ENCODE measurements at regions not wholly inside any gene's neighbourhood (a gene's known extent, or its start where the extent isn't known, plus 50 kb on each side); places are given as distances from the start of the nearest gene placed in this dataset.

- H3K4me3 Mint-ChIP-seq: peak overlapping the region; percentile 5
- peaks cover 6% of the 10 kb centered on the region for H3K36me3 Mint-ChIP-seq (ENCODE audit: low read depth)
- DNase-seq (ENCODE audit: low spot score): no peak
- H3K4me1 Mint-ChIP-seq (ENCODE audit: low read depth): peaks cover 81% of the 10 kb centered on the region
- H3K27ac Mint-ChIP-seq: peak overlapping the region; percentile 95
- H3K9me3 Mint-ChIP-seq: no peaks in the 10 kb centered on the region
- H3K27me3 Mint-ChIP-seq (ENCODE audit: insufficient read depth): no peaks in the 10 kb centered on the region
- intact Hi-C loops (cut with micrococcal nuclease): no loop called here
Observed at GRCh38 chr6:90412538-90413369, 116.1 kb upstream of the BACH2 start.

- peak; percentile 59 for DNase-seq (ENCODE audit: low spot score)
- Mint-ChIP-seq H3K4me1 (ENCODE audit: low read depth) (peaks cover 81% of the 10 kb centered on the region), H3K9me3 (no peaks in the 10 kb centered on the region), H3K27me3 (ENCODE audit: insufficient read depth) (no peaks in the 10 kb centered on the region), H3K4me3 (no peak overlapping the region), H3K27ac (peak overlapping the region; percentile 75), H3K36me3 (ENCODE audit: low read depth) (peaks cover 6% of the 10 kb centered on the region)
- intact Hi-C loops (cut with micrococcal nuclease): loop anchor here (1.0 kb wide), 8 partner anchors 13 to 127 kb away; no protein-coding TSS in a partner anchor
Observed at GRCh38 chr6:90411292-90411781, 114.7 kb upstream of the BACH2 start.

GRCh38 chr6:90409700-90410099 is 113.1 kb upstream of the BACH2 start:
- no peak overlapping the region for H3K4me3 Mint-ChIP-seq
- H3K9me3 Mint-ChIP-seq: no peaks in the 10 kb centered on the region
- H3K36me3 Mint-ChIP-seq (ENCODE audit: low read depth): peaks cover 6% of the 10 kb centered on the region
- peaks cover 80% of the 10 kb centered on the region for H3K4me1 Mint-ChIP-seq (ENCODE audit: low read depth)
- no peak for DNase-seq (ENCODE audit: low spot score)
- H3K27me3 Mint-ChIP-seq (ENCODE audit: insufficient read depth): no peaks in the 10 kb centered on the region
- intact Hi-C loops (cut with micrococcal nuclease): no loop called here
- peak overlapping the region; percentile 22 for H3K27ac Mint-ChIP-seq

- Mint-ChIP-seq H3K27ac (peak overlapping the region; percentile 63), H3K36me3 (ENCODE audit: low read depth) (peaks cover 8% of the 10 kb centered on the region), H3K27me3 (ENCODE audit: insufficient read depth) (peaks cover 4% of the 10 kb centered on the region), H3K4me1 (ENCODE audit: low read depth) (peaks cover 77% of the 10 kb centered on the region), H3K4me3 (no peak overlapping the region), H3K9me3 (no peaks in the 10 kb centered on the region)
- no peak for DNase-seq (ENCODE audit: low spot score)
- intact Hi-C loops (cut with micrococcal nuclease): loop anchor here (1.0 to 2.0 kb wide), 3 partner anchors 9 to 158 kb away; no protein-coding TSS in a partner anchor
Observed at GRCh38 chr6:90406957-90407356, 110.3 kb upstream of the BACH2 start.

- H3K4me1 Mint-ChIP-seq (ENCODE audit: low read depth): peaks cover 73% of the 10 kb centered on the region
- intact Hi-C loops (cut with micrococcal nuclease): loop anchor here (1.0 to 2.0 kb wide), 3 partner anchors 8 to 157 kb away; no protein-coding TSS in a partner anchor
- H3K27me3 Mint-ChIP-seq (ENCODE audit: insufficient read depth): peaks cover 4% of the 10 kb centered on the region
- no peaks in the 10 kb centered on the region for H3K9me3 Mint-ChIP-seq
- DNase-seq (ENCODE audit: low spot score): peak; percentile 26
- peak overlapping the region; percentile 3 for H3K4me3 Mint-ChIP-seq
- H3K36me3 Mint-ChIP-seq (ENCODE audit: low read depth): peaks cover 9% of the 10 kb centered on the region
- peak overlapping the region; percentile 79 for H3K27ac Mint-ChIP-seq
Observed at GRCh38 chr6:90406142-90406794, 109.6 kb upstream of the BACH2 start.

GRCh38 chr6:90403489-90404381 is 107.1 kb upstream of the BACH2 start:
- no peak for DNase-seq (ENCODE audit: low spot score)
- Mint-ChIP-seq H3K4me1 (ENCODE audit: low read depth) (peaks cover 75% of the 10 kb centered on the region), H3K9me3 (no peaks in the 10 kb centered on the region), H3K27me3 (ENCODE audit: insufficient read depth) (peaks cover 4% of the 10 kb centered on the region), H3K27ac (peak overlapping the region; percentile 89), H3K4me3 (peak overlapping the region; percentile 58), H3K36me3 (ENCODE audit: low read depth) (peaks cover 4% of the 10 kb centered on the region)
- intact Hi-C loops (cut with micrococcal nuclease): no loop called here

- intact Hi-C loops (cut with micrococcal nuclease): loop anchor here (1.0 kb wide), 2 partner anchors 42 to 70 kb away; no protein-coding TSS in a partner anchor
- DNase-seq (ENCODE audit: low spot score): no peak
- peak overlapping the region; percentile 91 for H3K27ac Mint-ChIP-seq
- H3K27me3 Mint-ChIP-seq (ENCODE audit: insufficient read depth): peaks cover 4% of the 10 kb centered on the region
- peaks cover 84% of the 10 kb centered on the region for H3K4me1 Mint-ChIP-seq (ENCODE audit: low read depth)
- H3K36me3 Mint-ChIP-seq (ENCODE audit: low read depth): peaks cover 4% of the 10 kb centered on the region
- no peaks in the 10 kb centered on the region for H3K9me3 Mint-ChIP-seq
- H3K4me3 Mint-ChIP-seq: peak overlapping the region; percentile 19
Observed at GRCh38 chr6:90402831-90403192, 106.2 kb upstream of the BACH2 start.

GRCh38 chr6:90401933-90402830 is 105.5 kb upstream of the BACH2 start:
- Mint-ChIP-seq H3K4me3 (peak overlapping the region; percentile 50), H3K36me3 (ENCODE audit: low read depth) (peaks cover 4% of the 10 kb centered on the region), H3K27ac (peak overlapping the region; percentile 91), H3K4me1 (ENCODE audit: low read depth) (peaks cover 84% of the 10 kb centered on the region), H3K27me3 (ENCODE audit: insufficient read depth) (peaks cover 4% of the 10 kb centered on the region), H3K9me3 (no peaks in the 10 kb centered on the region)
- peak; percentile 34 for DNase-seq (ENCODE audit: low spot score)
- intact Hi-C loops (cut with micrococcal nuclease): loop anchor here (1.0 kb wide), 2 partner anchors 43 to 71 kb away; no protein-coding TSS in a partner anchor

- peak overlapping the region; percentile 93 for H3K27ac Mint-ChIP-seq
- peak overlapping the region; percentile 4 for H3K4me3 Mint-ChIP-seq
- intact Hi-C loops (cut with micrococcal nuclease): loop anchor here (2.0 kb wide), 2 partner anchors 79 to 291 kb away; no protein-coding TSS in a partner anchor
- no peak for DNase-seq (ENCODE audit: low spot score)
- peaks cover 4% of the 10 kb centered on the region for H3K27me3 Mint-ChIP-seq (ENCODE audit: insufficient read depth)
- peaks cover 89% of the 10 kb centered on the region for H3K4me1 Mint-ChIP-seq (ENCODE audit: low read depth)
- no peaks in the 10 kb centered on the region for H3K9me3 Mint-ChIP-seq
- H3K36me3 Mint-ChIP-seq (ENCODE audit: low read depth): peaks cover 10% of the 10 kb centered on the region
Observed at GRCh38 chr6:90399970-90400369, 103.3 kb upstream of the BACH2 start.

GRCh38 chr6:90397929-90398674 is 101.5 kb upstream of the BACH2 start:
- intact Hi-C loops (cut with micrococcal nuclease): loop anchor here (1.0 to 2.0 kb wide), 21 partner anchors 8 to 458 kb away; partner anchors contain the start of gene BACH2
- H3K27ac Mint-ChIP-seq: peak overlapping the region; percentile 93
- peaks cover 10% of the 10 kb centered on the region for H3K36me3 Mint-ChIP-seq (ENCODE audit: low read depth)
- peak; percentile 78 for DNase-seq (ENCODE audit: low spot score)
- H3K4me1 Mint-ChIP-seq (ENCODE audit: low read depth): peaks cover 89% of the 10 kb centered on the region
- no peaks in the 10 kb centered on the region for H3K27me3 Mint-ChIP-seq (ENCODE audit: insufficient read depth)
- peak overlapping the region; percentile 43 for H3K4me3 Mint-ChIP-seq
- no peaks in the 10 kb centered on the region for H3K9me3 Mint-ChIP-seq

- H3K27me3 Mint-ChIP-seq (ENCODE audit: insufficient read depth): no peaks in the 10 kb centered on the region
- H3K27ac Mint-ChIP-seq: peak overlapping the region; percentile 93
- intact Hi-C loops (cut with micrococcal nuclease): loop anchor here (1.0 kb wide), 2 partner anchors 9 to 101 kb away; partner anchors contain the start of gene BACH2
- peaks cover 8% of the 10 kb centered on the region for H3K36me3 Mint-ChIP-seq (ENCODE audit: low read depth)
- no peak overlapping the region for H3K4me3 Mint-ChIP-seq
- DNase-seq (ENCODE audit: low spot score): no peak
- H3K4me1 Mint-ChIP-seq (ENCODE audit: low read depth): peaks cover 86% of the 10 kb centered on the region
- H3K9me3 Mint-ChIP-seq: no peaks in the 10 kb centered on the region
Observed at GRCh38 chr6:90397047-90397446, 100.4 kb upstream of the BACH2 start.
